ENCODE measurements at regions not wholly inside any gene's neighbourhood (a gene's known extent, or its start where the extent isn't known, plus 50 kb on each side); places are given as distances from the start of the nearest gene placed in this dataset.

GRCh38 chr12:115473257-115473956 lies 789.4 kb upstream of the TBX3 start:
- no peaks in the 10 kb centered on the region for H3K27me3 ChIP-seq
- no peak for TF ChIP-seq Cebpa-rat (IDR thresholded peaks at IDR 0.05)
- H3K36me3 ChIP-seq, result no peaks in the 10 kb centered on the region
- no peaks in the 10 kb centered on the region for H3K9me3 ChIP-seq
- H3K4me2 ChIP-seq, result no peak overlapping the region
- no peak overlapping the region for H3K4me3 ChIP-seq
- no peaks in the 10 kb centered on the region for H4K20me1 ChIP-seq
- no peaks in the 10 kb centered on the region for H3K4me1 ChIP-seq
- H3K27ac ChIP-seq, result no peak overlapping the region
- H3K9ac ChIP-seq, result no peak overlapping the region

- Histone ChIP-seq H3K9me3 (no peaks in the 10 kb centered on the region), H3K9ac (no peak overlapping the region), H3K4me3 (no peak overlapping the region), H3K36me3 (no peaks in the 10 kb centered on the region), H3K4me2 (no peak overlapping the region), H3K4me1 (no peaks in the 10 kb centered on the region), H3K27ac (no peak overlapping the region), H3K27me3 (no peaks in the 10 kb centered on the region), H4K20me1 (no peaks in the 10 kb centered on the region)
- no peak for TF ChIP-seq Cebpa-rat (IDR thresholded peaks at IDR 0.05)
Observed at GRCh38 chr12:115472852-115473251, 788.9 kb upstream of the TBX3 start.

GRCh38 chr12:115470977-115471376 lies 787.0 kb upstream of the TBX3 start:
- no peaks in the 10 kb centered on the region for H3K36me3 ChIP-seq
- H3K4me3 ChIP-seq, result no peak overlapping the region
- H4K20me1 ChIP-seq, result no peaks in the 10 kb centered on the region
- H3K9me3 ChIP-seq, result no peaks in the 10 kb centered on the region
- TF ChIP-seq Cebpa-rat (IDR thresholded peaks at IDR 0.05), result no peak
- no peaks in the 10 kb centered on the region for H3K27me3 ChIP-seq
- no peak overlapping the region for H3K9ac ChIP-seq
- no peak overlapping the region for H3K27ac ChIP-seq
- no peak overlapping the region for H3K4me2 ChIP-seq
- no peaks in the 10 kb centered on the region for H3K4me1 ChIP-seq

- no peak overlapping the region for H3K27ac ChIP-seq
- no peak for TF ChIP-seq Cebpa-rat (IDR thresholded peaks at IDR 0.05)
- no peaks in the 10 kb centered on the region for H3K36me3 ChIP-seq
- no peaks in the 10 kb centered on the region for H3K9me3 ChIP-seq
- no peaks in the 10 kb centered on the region for H3K27me3 ChIP-seq
- H3K4me1 ChIP-seq, result no peaks in the 10 kb centered on the region
- H3K9ac ChIP-seq, result no peak overlapping the region
- H3K4me3 ChIP-seq, result no peak overlapping the region
- H4K20me1 ChIP-seq, result no peaks in the 10 kb centered on the region
- no peak overlapping the region for H3K4me2 ChIP-seq
Observed at GRCh38 chr12:115470526-115470925, 786.6 kb upstream of the TBX3 start.

GRCh38 chr12:115468087-115468510 lies 784.1 kb upstream of the TBX3 start:
- H3K27ac ChIP-seq, result no peak overlapping the region
- H4K20me1 ChIP-seq, result no peaks in the 10 kb centered on the region
- no peak overlapping the region for H3K4me3 ChIP-seq
- H3K4me2 ChIP-seq, result no peak overlapping the region
- H3K27me3 ChIP-seq, result no peaks in the 10 kb centered on the region
- no peaks in the 10 kb centered on the region for H3K9me3 ChIP-seq
- TF ChIP-seq Cebpa-rat (IDR thresholded peaks at IDR 0.05), result no peak
- H3K9ac ChIP-seq, result no peak overlapping the region
- H3K36me3 ChIP-seq, result no peaks in the 10 kb centered on the region
- peaks cover 4% of the 10 kb centered on the region for H3K4me1 ChIP-seq

GRCh38 chr12:115467531-115467930 lies 783.6 kb upstream of the TBX3 start:
- no peak overlapping the region for H3K4me3 ChIP-seq
- peaks cover 10% of the 10 kb centered on the region for H3K4me1 ChIP-seq
- no peaks in the 10 kb centered on the region for H3K9me3 ChIP-seq
- H3K27ac ChIP-seq, result no peak overlapping the region
- no peak for TF ChIP-seq Cebpa-rat (IDR thresholded peaks at IDR 0.05)
- no peaks in the 10 kb centered on the region for H3K36me3 ChIP-seq
- no peaks in the 10 kb centered on the region for H4K20me1 ChIP-seq
- no peak overlapping the region for H3K4me2 ChIP-seq
- H3K27me3 ChIP-seq, result no peaks in the 10 kb centered on the region
- no peak overlapping the region for H3K9ac ChIP-seq

- no peak overlapping the region for H3K27ac ChIP-seq
- H3K27me3 ChIP-seq, result no peaks in the 10 kb centered on the region
- H3K9ac ChIP-seq, result no peak overlapping the region
- no peak overlapping the region for H3K4me3 ChIP-seq
- H3K36me3 ChIP-seq, result no peaks in the 10 kb centered on the region
- H4K20me1 ChIP-seq, result no peaks in the 10 kb centered on the region
- H3K4me2 ChIP-seq, result no peak overlapping the region
- no peak for TF ChIP-seq Cebpa-rat (IDR thresholded peaks at IDR 0.05)
- H3K9me3 ChIP-seq, result no peaks in the 10 kb centered on the region
- H3K4me1 ChIP-seq, result peaks cover 11% of the 10 kb centered on the region
Observed at GRCh38 chr12:115466076-115466475, 782.1 kb upstream of the TBX3 start.

- Histone ChIP-seq H3K9ac (no peak overlapping the region), H3K27me3 (no peaks in the 10 kb centered on the region), H3K4me3 (no peak overlapping the region), H4K20me1 (no peaks in the 10 kb centered on the region), H3K27ac (no peak overlapping the region), H3K4me1 (peaks cover 11% of the 10 kb centered on the region), H3K4me2 (no peak overlapping the region), H3K9me3 (no peaks in the 10 kb centered on the region), H3K36me3 (no peaks in the 10 kb centered on the region)
- TF ChIP-seq Cebpa-rat (IDR thresholded peaks at IDR 0.05), result no peak
Observed at GRCh38 chr12:115464661-115465060, 780.7 kb upstream of the TBX3 start.

- H3K9me3 ChIP-seq, result no peaks in the 10 kb centered on the region
- no peaks in the 10 kb centered on the region for H3K36me3 ChIP-seq
- no peak overlapping the region for H3K4me2 ChIP-seq
- H3K4me1 ChIP-seq, result peaks cover 11% of the 10 kb centered on the region
- no peak for TF ChIP-seq Cebpa-rat (IDR thresholded peaks at IDR 0.05)
- H4K20me1 ChIP-seq, result no peaks in the 10 kb centered on the region
- no peak overlapping the region for H3K9ac ChIP-seq
- no peaks in the 10 kb centered on the region for H3K27me3 ChIP-seq
- no peak overlapping the region for H3K4me3 ChIP-seq
- H3K27ac ChIP-seq, result no peak overlapping the region
Observed at GRCh38 chr12:115464111-115464581, 780.2 kb upstream of the TBX3 start.

- Histone ChIP-seq H3K27me3 (no peaks in the 10 kb centered on the region), H3K9me3 (no peaks in the 10 kb centered on the region), H3K4me1 (peaks cover 11% of the 10 kb centered on the region), H3K9ac (no peak overlapping the region), H3K36me3 (no peaks in the 10 kb centered on the region), H3K4me2 (no peak overlapping the region), H4K20me1 (no peaks in the 10 kb centered on the region), H3K27ac (no peak overlapping the region), H3K4me3 (no peak overlapping the region)
- TF ChIP-seq Cebpa-rat (IDR thresholded peaks at IDR 0.05), result no peak
Observed at GRCh38 chr12:115461401-115461800, 777.4 kb upstream of the TBX3 start.

GRCh38 chr12:115457798-115458197 lies 773.8 kb upstream of the TBX3 start:
- Histone ChIP-seq H3K36me3 (no peaks in the 10 kb centered on the region), H3K9ac (no peak overlapping the region), H3K27me3 (no peaks in the 10 kb centered on the region), H4K20me1 (no peaks in the 10 kb centered on the region), H3K4me1 (peaks cover 6% of the 10 kb centered on the region), H3K27ac (no peak overlapping the region), H3K9me3 (no peaks in the 10 kb centered on the region), H3K4me3 (no peak overlapping the region), H3K4me2 (no peak overlapping the region)
- no peak for TF ChIP-seq Cebpa-rat (IDR thresholded peaks at IDR 0.05)

Measured in BLaER1 (cell line).